ENCODE measurements at regions not wholly inside any gene's neighbourhood (a gene's known extent, or its start where the extent isn't known, plus 50 kb on each side); places are given as distances from the start of the nearest gene placed in this dataset.

DNA sequence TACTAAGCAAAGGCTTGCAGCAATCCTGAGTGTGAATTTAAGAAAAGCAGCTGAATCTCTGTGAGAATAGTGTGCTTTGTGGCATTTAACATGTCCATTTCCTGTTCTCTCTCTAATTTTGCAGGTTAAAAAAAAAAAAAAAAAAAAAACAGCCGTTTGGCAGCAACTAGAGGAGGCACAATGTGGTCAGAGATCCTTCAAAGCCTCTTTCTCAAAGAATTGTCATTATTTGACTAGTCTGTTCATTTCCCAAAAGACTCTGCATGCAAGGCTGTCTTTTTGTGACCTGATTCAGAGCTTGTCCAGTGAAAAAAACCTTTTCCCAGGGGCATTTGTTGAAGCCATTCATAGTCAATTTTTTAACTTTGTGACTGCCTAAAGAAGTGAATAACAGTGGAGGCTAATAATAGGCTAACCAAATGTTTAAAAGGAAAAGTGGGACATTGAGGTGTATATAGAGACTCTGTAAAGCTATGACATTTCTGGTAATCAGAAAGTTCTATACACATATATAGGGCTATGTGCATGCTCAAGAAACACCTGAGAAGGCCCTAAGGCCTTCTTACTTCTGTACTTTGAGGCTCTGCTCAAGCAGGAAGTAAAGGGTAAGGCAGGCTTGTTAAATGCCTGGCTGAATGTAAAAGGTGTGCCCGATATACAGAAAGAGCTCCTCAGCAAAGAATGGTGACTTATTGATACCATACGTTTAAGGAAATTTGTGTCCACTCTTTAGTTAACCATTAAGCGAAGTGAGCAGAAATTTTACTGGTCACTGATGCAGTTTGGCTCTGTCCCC is 289.6 kb upstream of the RAB6C start:
- no peak for TF ChIP-seq MYNN (CRISPR knock-in tag; IDR thresholded peaks at IDR 0.05; ENCODE audit: low read depth)
- TF ChIP-seq SP4 (CRISPR knock-in tag; IDR thresholded peaks at IDR 0.05): no peak
- TF ChIP-seq, protein P1, sequence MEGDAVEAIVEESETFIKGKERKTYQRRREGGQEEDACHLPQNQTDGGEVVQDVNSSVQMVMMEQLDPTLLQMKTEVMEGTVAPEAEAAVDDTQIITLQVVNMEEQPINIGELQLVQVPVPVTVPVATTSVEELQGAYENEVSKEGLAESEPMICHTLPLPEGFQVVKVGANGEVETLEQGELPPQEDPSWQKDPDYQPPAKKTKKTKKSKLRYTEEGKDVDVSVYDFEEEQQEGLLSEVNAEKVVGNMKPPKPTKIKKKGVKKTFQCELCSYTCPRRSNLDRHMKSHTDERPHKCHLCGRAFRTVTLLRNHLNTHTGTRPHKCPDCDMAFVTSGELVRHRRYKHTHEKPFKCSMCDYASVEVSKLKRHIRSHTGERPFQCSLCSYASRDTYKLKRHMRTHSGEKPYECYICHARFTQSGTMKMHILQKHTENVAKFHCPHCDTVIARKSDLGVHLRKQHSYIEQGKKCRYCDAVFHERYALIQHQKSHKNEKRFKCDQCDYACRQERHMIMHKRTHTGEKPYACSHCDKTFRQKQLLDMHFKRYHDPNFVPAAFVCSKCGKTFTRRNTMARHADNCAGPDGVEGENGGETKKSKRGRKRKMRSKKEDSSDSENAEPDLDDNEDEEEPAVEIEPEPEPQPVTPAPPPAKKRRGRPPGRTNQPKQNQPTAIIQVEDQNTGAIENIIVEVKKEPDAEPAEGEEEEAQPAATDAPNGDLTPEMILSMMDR (CRISPR knock-in tag; IDR thresholded peaks at IDR 0.05): no peak
- TF ChIP-seq, protein P2, sequence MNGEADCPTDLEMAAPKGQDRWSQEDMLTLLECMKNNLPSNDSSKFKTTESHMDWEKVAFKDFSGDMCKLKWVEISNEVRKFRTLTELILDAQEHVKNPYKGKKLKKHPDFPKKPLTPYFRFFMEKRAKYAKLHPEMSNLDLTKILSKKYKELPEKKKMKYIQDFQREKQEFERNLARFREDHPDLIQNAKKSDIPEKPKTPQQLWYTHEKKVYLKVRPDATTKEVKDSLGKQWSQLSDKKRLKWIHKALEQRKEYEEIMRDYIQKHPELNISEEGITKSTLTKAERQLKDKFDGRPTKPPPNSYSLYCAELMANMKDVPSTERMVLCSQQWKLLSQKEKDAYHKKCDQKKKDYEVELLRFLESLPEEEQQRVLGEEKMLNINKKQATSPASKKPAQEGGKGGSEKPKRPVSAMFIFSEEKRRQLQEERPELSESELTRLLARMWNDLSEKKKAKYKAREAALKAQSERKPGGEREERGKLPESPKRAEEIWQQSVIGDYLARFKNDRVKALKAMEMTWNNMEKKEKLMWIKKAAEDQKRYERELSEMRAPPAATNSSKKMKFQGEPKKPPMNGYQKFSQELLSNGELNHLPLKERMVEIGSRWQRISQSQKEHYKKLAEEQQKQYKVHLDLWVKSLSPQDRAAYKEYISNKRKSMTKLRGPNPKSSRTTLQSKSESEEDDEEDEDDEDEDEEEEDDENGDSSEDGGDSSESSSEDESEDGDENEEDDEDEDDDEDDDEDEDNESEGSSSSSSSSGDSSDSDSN (CRISPR knock-in tag; IDR thresholded peaks at IDR 0.05): no peak
- no peak for TF ChIP-seq FOSL1 (CRISPR knock-in tag; IDR thresholded peaks at IDR 0.05; ENCODE audit: borderline replicate concordance)
